Activated CD4-positive, alpha-beta T cell treated with anti-CD3 and anti-CD28 coated beads, Interleukin-2, amount 50 U/mL, for 4 hours (primary cell): ENCODE measurements at regions not wholly inside any gene's neighbourhood (a gene's known extent, or its start where the extent isn't known, plus 50 kb on each side); places are given as distances from the start of the nearest gene placed in this dataset.

Experiments used
- DNase-seq, 2 experiments: peaks; one replicate each; pipeline ENCODE4 v3.0.0-alpha.2; 2020

DNA sequence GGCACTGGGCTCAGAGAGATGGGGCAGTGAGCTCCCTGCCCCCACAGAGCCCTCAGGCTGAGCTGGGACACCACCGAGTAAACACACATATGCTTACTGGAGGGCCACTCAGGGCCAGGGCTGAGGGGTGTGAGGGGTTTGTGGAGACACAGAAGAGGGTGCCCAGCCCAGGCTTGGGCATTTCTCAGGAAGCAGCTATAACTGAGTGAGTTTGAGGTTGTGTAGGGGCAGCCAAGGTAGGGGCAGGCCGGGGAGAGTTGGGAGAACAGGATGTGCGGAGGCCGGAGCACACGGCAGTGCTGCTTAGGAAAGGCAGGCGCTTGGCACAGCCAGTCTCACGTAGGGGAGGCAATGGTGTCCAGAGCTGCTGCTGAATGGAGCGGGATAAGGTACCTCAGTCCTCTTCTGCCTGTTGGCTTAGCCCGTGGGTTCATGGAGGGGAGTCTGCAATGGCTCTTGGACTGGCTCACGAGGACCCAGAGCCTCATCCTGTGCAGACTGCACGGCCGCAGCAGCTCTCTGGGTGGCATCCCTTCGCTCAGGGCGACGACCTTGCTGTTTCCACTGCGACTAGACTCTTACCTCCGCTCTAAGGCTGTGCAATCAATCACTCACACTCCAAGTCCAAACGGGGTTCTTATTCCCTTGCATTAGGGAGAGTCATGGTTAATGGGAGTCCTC is 466.1 kb upstream of the HS6ST1 start:
- no peak for DNase-seq

DNA sequence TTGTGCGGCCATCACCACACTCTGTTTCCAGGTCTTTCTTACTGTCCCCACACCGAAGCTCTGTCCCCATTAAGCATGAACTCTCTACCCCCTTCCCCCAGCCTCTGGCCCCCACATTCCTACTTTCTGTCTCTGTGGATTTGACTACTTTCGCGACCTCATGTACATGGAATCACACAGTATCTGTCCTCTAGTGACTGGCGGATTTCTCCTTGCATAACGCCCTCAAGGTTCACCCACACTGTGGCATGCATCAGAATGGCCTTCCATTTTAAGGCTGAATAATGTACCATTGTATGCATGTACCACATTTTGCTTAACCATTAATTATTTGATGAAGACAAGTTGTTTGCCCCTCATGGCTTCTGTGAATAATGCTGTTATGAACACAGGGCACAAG is 467.6 kb upstream of the HS6ST1 start:
- no peak for DNase-seq

- no peak for DNase-seq
These were observed 468.2 kb upstream of the HS6ST1 start for GRCh38 chr2:128786741-128787478.

GRCh38 chr2:128787616-128788015 is 468.9 kb upstream of the HS6ST1 start:
- DNase-seq = no peak

GRCh38 chr2:128788636-128789220 is 470.1 kb upstream of the HS6ST1 start:
- no peak for DNase-seq

GRCh38 chr2:128789221-128789620 is 470.6 kb upstream of the HS6ST1 start:
- no peak for DNase-seq

DNA sequence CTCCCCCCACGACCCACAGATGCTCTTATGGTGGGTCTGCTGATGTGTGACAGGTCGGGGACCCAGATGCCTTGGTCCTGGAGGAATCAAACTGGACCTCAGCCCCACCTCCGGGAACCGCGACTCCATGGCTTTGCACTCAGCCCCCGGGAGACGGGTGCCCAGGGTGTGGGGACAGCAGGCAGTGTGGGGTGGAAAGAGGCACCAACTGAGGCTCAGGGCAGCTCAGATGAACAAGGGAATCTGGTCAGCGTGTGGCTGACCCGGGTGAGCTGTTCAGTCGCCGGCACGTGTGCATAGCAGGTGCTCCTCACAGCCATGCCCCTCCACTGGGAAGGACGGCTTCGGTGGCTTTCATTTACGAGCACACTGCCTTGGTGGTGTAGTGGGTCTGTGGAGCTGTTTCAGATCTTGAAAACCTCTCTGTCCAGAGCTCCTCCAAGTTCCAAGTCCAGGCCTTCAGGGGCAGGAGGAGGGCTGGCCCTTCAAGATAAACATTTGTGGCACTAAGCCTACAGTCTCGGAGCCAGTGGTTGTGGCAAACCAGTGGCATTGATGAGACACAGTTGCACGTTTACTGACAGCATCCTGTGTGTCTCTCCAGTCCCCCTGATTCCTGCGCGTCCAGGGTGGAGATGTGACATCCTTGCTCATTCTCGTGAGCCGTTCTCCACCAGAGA is 471.2 kb upstream of the HS6ST1 start:
- DNase-seq = no peak

DNA sequence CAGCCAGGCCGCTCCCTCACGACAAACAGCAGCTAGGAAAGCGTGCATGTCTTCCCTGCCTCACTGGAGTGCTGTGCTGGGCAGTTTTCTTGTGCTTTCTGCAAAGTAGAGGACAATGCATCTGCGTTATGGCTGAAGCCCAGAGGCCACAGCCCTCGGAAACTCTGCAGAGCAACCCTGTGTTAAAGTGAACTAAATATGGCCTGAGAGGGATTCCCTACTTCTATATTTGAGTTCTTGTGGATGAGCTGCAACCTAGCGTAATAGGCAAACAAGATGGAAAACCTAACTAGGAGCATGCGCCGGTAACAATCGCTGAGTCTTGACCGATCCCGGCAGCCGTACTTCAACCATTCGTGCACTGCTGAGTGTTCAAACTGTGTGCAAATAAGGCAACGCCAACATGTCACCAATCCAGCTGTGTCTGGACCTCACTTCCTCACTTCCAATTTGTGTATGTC is 471.9 kb upstream of the HS6ST1 start:
- no peak for DNase-seq

GRCh38 chr2:128791120-128791984 is 472.7 kb upstream of the HS6ST1 start:
- DNase-seq = no peak

- no peak for DNase-seq
These were observed 473.3 kb upstream of the HS6ST1 start for GRCh38 chr2:128791985-128792320.

DNA sequence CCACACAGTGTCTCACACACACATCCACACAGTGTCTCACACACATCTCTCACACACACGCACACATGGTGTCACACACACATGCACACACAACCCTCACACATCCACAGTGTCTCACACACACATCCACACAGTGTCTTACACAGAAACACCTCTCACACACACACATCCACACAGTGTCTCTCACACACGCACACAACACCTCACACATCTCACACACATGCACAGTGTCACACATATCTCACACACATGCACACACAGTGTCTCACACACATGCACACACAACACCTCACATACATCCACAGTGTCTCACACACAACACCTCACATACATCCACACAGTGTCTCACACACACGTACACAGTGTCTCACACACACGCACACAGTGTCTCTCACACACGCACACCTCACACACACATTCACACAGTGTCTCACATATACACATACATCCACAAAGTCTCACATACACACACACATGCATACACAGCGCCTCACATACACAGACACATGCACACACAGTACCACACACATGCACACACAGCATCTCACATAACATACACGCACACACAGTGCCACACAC is 473.9 kb upstream of the HS6ST1 start:
- no peak for DNase-seq

DNA sequence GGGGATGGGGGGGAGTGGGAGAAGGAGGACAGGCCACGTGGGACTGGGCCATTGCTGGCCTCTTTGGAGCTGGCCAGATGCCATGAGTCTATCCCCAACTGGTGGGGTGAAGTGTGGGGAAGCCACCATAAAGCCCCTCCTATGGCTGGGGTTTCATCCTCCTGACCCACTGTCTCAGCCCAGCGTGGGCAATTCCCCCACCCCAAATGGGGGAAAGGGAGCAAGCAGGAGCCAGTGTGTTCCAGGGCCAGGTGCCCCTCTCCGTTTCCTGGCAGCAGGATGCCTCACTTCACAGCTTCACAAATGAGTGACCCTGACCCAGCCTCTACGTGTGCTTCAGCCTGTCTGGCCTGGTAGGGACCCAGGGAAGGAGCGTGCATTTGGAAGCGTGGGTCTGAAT is 474.7 kb upstream of the HS6ST1 start:
- DNase-seq = no peak

- DNase-seq = no peak
These were observed 475.6 kb upstream of the HS6ST1 start for GRCh38 chr2:128794285-128794684.

DNA sequence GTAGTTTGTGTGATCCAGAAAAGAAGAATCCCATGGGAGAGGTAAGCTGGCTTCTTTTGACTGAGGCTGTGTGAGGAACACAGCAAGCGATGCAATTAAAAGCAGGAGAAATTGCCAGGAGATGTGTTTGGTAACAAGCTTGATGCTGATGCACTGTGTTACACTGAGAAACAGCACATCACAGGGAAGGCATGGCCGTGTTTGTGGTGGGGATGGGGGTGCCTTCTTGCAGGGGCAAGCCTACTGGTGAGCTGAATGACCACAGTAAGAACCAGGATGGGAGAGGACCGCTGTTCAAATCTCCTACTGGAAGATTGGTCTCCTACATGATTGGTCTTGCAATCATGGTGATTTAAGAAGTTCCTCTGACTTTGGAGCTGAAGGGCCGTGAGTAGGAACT is 477.7 kb upstream of the HS6ST1 start:
- no peak for DNase-seq

GRCh38 chr2:128797092-128797491 is 478.4 kb upstream of the HS6ST1 start:
- DNase-seq = no peak

DNA sequence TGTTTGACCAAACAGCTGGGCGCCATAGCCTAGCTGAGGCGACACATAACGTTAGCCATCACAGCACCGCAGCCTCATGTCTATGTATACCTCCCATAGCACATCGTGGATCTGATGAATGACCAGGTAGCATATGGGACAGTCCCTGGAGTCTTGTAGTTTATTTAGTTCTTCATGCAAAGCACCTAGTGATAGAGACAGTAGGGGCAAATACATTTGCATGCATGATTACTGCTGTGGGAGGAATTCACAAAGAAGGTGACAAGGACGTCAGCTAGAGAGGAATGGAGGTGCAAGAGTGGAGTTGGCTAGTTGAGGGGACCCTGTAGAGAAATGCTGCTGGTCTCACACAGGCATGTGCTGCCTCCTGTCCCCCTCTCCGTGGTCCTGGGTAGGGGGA is 478.9 kb upstream of the HS6ST1 start:
- DNase-seq = no peak

- no peak for DNase-seq
These were observed 479.3 kb upstream of the HS6ST1 start for GRCh38 chr2:128797937-128798336.

- no peak for DNase-seq
These were observed 480.0 kb upstream of the HS6ST1 start for GRCh38 chr2:128798502-128799283.

DNA sequence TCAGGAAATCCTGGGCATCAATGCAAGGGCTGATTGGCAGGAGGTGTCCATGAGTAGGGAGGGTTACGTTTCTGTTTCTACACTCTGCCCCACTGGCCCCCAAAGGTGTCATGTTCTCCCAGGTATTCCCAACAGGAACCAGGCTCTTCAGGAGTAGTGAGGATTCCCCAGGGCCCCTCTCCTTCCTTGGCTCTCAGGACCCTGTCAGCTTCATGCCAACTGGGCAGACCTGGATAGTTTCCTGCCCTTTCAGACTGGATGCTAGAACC is 480.6 kb upstream of the HS6ST1 start:
- no peak for DNase-seq

DNA sequence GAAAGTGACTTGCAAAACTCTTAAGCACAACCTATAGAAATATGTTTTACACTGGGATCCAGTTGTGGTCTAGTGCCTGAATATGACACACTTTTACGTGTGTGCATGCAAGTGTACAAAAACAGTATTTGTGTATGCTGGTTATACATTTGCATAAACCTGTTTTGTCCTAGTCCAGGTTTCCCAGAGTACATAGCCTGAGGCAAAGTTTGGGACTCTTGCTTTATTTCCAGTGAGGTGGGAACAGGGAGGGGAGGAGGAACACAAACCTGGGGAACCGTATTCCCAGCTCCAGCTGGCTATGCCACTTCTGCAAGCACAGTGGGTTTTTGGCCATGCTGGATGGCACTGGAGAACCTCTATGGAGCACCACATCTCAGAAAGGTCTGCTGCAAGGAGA is 481.1 kb upstream of the HS6ST1 start:
- DNase-seq = no peak

DNA sequence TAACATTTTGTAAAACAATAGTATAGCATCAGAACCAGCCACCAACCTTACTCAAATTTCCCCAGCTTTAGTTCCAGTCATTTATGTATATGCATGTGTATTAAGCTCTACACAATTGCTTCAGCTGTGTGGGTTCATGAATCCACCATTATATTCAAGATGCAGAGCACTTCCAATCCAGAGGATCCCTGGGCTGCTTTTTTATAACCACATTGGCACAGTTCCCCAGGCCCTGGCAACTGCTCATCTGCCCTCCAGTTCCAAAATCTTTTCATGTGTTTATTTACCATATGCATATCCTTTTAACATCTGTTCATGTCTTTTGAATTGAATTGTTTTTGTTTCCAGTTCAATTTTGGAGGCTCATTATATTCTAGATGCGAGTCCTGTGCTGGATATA is 482.9 kb upstream of the HS6ST1 start:
- DNase-seq = no peak

- no peak for DNase-seq
These were observed 484.6 kb upstream of the HS6ST1 start for GRCh38 chr2:128803222-128803621.
